GM12878 (cell line): ENCODE measurements at regions not wholly inside any gene's neighbourhood (a gene's known extent, or its start where the extent isn't known, plus 50 kb on each side); places are given as distances from the start of the nearest gene placed in this dataset.

ENCODE experiments used
- ATAC-seq: fragments of 200-7000 bp; cut with Tn5 transposase; 3 replicates; pipeline ENCODE4 v1.9.1; 2020; ENCODE audit warnings: mild to moderate bottlenecking, moderate library complexity
- BruUV-seq: library from RNA; stranded (reverse); fragments of 400-500 nt; replicated peaks from 2 replicates; lab custom pipeline; 2021; lab: Mats Ljungman, UMichigan
- CTCF ChIA-PET: fragments of 300-600 bp; sonication (Branson Sonifier 250); formaldehyde crosslinking; extraction: SDS; loops from one replicate; lab custom pipeline; 2021; ENCODE audit warnings: inconsistent platforms; lab: Yijun Ruan, JAX
- POLR2A ChIA-PET: fragments of 350-600 bp; formaldehyde crosslinking; extraction: SDS; loops from one replicate; lab custom pipeline; 2021; ENCODE audit warnings: inconsistent platforms; lab: Charles Lee
- RAD21 ChIA-PET: fragments of 300-600 bp; sonication (Branson Sonifier 250); formaldehyde crosslinking; loops from one replicate; lab custom pipeline; 2023; ENCODE audit warnings: antibody characterized with exemption; ENCODE audit not compliant: unreplicated experiment; lab: Charles Lee
- SMC1A ChIA-PET: fragments of 300-600 bp; sonication (Branson Sonifier 250); formaldehyde crosslinking; loops from one replicate; lab custom pipeline; 2023; ENCODE audit not compliant: unreplicated experiment, uncharacterized antibody; lab: Charles Lee
- DNase-seq: peaks from one replicate; pipeline ENCODE4 v3.0.0-alpha.2; 2011; ENCODE audit warnings: low read depth, low spot score
- FAIRE-seq: peaks from 3 replicates; lab custom pipeline; 2011; peaks lifted over from hg19 to GRCh38; lab: Jason Lieb, UNC
- H2AFZ ChIP-seq: 2 replicates; pipeline ENCODE4 v1.6.0; 2011; ENCODE audit warnings: low read depth, low read length, control low read depth; ENCODE audit not compliant: control insufficient read depth
- H3K27ac ChIP-seq: 2 replicates; pipeline ENCODE4 v1.5.1; 2011; ENCODE audit warnings: control low read depth; ENCODE audit not compliant: control insufficient read depth, insufficient read depth
- H3K27me3 ChIP-seq, 2 experiments: replicated peaks in 1 of 2; 2 replicates each; pipeline versions ENCODE4 v1.6.0 to v1.6.1; 2011; ENCODE audit warnings: low read length in 1 of 2; ENCODE audit not compliant: control insufficient read depth in 2 of 2, insufficient read depth in 2 of 2
- H3K36me3 ChIP-seq, 2 experiments: 2 replicates each; pipeline ENCODE4 v1.5.1; 2011; ENCODE audit warnings: low read length in 1 of 2; ENCODE audit not compliant: control insufficient read depth in 2 of 2, insufficient read depth in 2 of 2
- H3K4me1 ChIP-seq: 2 replicates; pipeline ENCODE4 v1.6.1; 2011; ENCODE audit warnings: mild to moderate bottlenecking, low read length, moderate library complexity, mixed read lengths; ENCODE audit not compliant: control insufficient read depth, insufficient read depth
- H3K4me2 ChIP-seq: 2 replicates; pipeline ENCODE4 v1.6.0; 2011; ENCODE audit warnings: control low read depth; ENCODE audit not compliant: control insufficient read depth, insufficient read depth
- H3K4me3 ChIP-seq: fragments of 200-600 bp; sonication (generic); 2 replicates; pipeline ENCODE4 v1.5.1; 2016
- H3K79me2 ChIP-seq: 2 replicates; pipeline ENCODE4 v1.6.0; 2011; ENCODE audit warnings: low read length; ENCODE audit not compliant: control insufficient read depth, insufficient read depth
- H3K9ac ChIP-seq: 2 replicates; pipeline ENCODE4 v1.8.0; 2011; ENCODE audit warnings: low read length, control low read depth, mixed read lengths; ENCODE audit not compliant: control insufficient read depth, insufficient read depth
- H3K9me3 ChIP-seq: replicated peaks from 3 replicates; pipeline ENCODE4 v1.5.1; 2011; ENCODE audit warnings: mild to moderate bottlenecking, low read length; ENCODE audit not compliant: control insufficient read depth, insufficient read depth
- H4K20me1 ChIP-seq: 2 replicates; pipeline ENCODE4 v1.6.0; 2011; ENCODE audit not compliant: control insufficient read depth, insufficient read depth
- CBX3 ChIP-seq: fragments of 200-600 bp; sonication (generic); IDR thresholded peaks from 2 replicates; pipeline ENCODE4 v1.6.1; 2016; ENCODE audit warnings: low read depth, borderline replicate concordance
- FOXM1 ChIP-seq: IDR thresholded peaks from 2 replicates; pipeline ENCODE4 v1.6.1; 2012; ENCODE audit warnings: low read depth, mild to moderate bottlenecking, inconsistent platforms, low read length, moderate library complexity
- MEF2B ChIP-seq: fragments of 450-650 bp; IDR thresholded peaks from 2 replicates; pipeline ENCODE4 v1.6.1; 2018; ENCODE audit warnings: mild to moderate bottlenecking, moderate library complexity; ENCODE audit not compliant: partially characterized antibody, poor library complexity, severe bottlenecking
- RUNX3 ChIP-seq: IDR thresholded peaks from 2 replicates; pipeline ENCODE4 v1.6.1; 2012; ENCODE audit warnings: low read length, inconsistent platforms
- TAF1 ChIP-seq: IDR thresholded peaks from 2 replicates; pipeline ENCODE4 v1.6.1; 2011; ENCODE audit warnings: mild to moderate bottlenecking, low read depth, low read length, borderline replicate concordance
- YY1 ChIP-seq: IDR thresholded peaks from 2 replicates; pipeline ENCODE4 v1.6.1; 2011; ENCODE audit warnings: low read depth, mild to moderate bottlenecking, low read length
- WGBS: methylation state at CpG from one replicate; pipeline ENCODE4 v1.1.6; 2016; ENCODE audit warnings: low lambda C conversion rate; ENCODE audit not compliant: insufficient replicate concordance, insufficient coverage; ENCODE audit errors: missing lambda C conversion rate; 5-methylcytosine and 5-hydroxymethylcytosine counted together
- in situ Hi-C: fragments of 300-500 bp; cut with MboI; formaldehyde crosslinking; loops from 9 replicates; pipeline ENCODE4 v1.14.3; 2018; ENCODE audit warnings: mixed read lengths
- intact Hi-C: fragments of 100-400 bp; cut with micrococcal nuclease; formaldehyde crosslinking; loops from one replicate; pipeline ENCODE4 v1.14.2; 2022; ENCODE audit not compliant: unreplicated experiment
- TF ChIP-seq, protein P1 (sequence below): fragments of 450-650 bp; IDR thresholded peaks from 2 replicates; pipeline ENCODE4 v1.6.1; 2017; ENCODE audit warnings: low read depth, mild to moderate bottlenecking, moderate library complexity
- TF ChIP-seq, protein P2 (sequence below): IDR thresholded peaks from 2 replicates; pipeline ENCODE4 v1.6.1; 2011; ENCODE audit warnings: borderline replicate concordance, low read depth, mild to moderate bottlenecking, moderate library complexity, mixed read lengths, low read length; ENCODE audit not compliant: insufficient read depth; ENCODE audit errors: extremely low read length

DNA sequence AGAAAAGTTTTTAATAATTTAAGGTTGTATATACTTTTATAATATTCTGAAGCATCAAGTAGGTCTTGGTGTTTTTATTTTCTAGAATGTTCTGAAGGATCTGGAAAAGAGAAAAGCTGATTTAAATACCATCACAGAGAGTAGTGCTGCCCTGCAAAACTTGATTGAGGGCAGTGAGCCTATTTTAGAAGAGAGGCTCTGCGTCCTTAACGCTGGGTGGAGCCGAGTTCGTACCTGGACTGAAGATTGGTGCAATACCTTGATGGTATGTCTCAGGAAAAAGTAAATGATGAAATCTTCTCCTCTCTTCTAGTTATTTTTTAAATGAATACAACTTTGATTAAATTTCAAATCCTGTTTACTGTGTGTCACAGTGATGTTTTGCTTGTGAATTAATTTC, 225.7 kb downstream of the UTRN start:
- no peak overlapping the region for H3K4me2 ChIP-seq
- no peak for DNase-seq
- intact Hi-C loops, result no loop called here
- TF ChIP-seq FOXM1 (no peak), CBX3 (no peak), MEF2B (no peak), RUNX3 (no peak), TAF1 (no peak), YY1 (no peak)
- TF ChIP-seq, protein P1, sequence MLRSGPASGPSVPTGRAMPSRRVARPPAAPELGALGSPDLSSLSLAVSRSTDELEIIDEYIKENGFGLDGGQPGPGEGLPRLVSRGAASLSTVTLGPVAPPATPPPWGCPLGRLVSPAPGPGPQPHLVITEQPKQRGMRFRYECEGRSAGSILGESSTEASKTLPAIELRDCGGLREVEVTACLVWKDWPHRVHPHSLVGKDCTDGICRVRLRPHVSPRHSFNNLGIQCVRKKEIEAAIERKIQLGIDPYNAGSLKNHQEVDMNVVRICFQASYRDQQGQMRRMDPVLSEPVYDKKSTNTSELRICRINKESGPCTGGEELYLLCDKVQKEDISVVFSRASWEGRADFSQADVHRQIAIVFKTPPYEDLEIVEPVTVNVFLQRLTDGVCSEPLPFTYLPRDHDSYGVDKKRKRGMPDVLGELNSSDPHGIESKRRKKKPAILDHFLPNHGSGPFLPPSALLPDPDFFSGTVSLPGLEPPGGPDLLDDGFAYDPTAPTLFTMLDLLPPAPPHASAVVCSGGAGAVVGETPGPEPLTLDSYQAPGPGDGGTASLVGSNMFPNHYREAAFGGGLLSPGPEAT, result no peak
- TF ChIP-seq, protein P2, sequence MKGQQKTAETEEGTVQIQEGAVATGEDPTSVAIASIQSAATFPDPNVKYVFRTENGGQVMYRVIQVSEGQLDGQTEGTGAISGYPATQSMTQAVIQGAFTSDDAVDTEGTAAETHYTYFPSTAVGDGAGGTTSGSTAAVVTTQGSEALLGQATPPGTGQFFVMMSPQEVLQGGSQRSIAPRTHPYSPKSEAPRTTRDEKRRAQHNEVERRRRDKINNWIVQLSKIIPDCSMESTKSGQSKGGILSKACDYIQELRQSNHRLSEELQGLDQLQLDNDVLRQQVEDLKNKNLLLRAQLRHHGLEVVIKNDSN, result no peak
- TF ChIP-seq, all 136 proteins: peak for 0
- ChIA-PET SMC1A (interaction anchor here (0.9 to 2.4 kb wide), 2 partner anchors 10 to 56 kb away, joined by 3 to 8 read pairs; no protein-coding TSS in a partner anchor), RAD21 (no interaction called here), CTCF (no interaction called here), POLR2A (no interaction called here)
- FAIRE-seq, result no peak
- no peak for ATAC-seq
- H3K9ac ChIP-seq, result no peak overlapping the region
- peaks cover 3 to 4% of the 10 kb centered on the region in 2 experiments; a peak in 3 of 4 replicates for H3K36me3 ChIP-seq
- no peaks in the 10 kb centered on the region for H3K4me1 ChIP-seq
- no peak overlapping the region for H3K27ac ChIP-seq
- H3K9me3 ChIP-seq, result no peaks in the 10 kb centered on the region; the same call in 2 of the 3 replicates
- no peaks in the 10 kb centered on the region for H3K79me2 ChIP-seq
- in situ Hi-C loops, result no loop called here
- no peak overlapping the region for H2AFZ ChIP-seq
- H4K20me1 ChIP-seq, result no peaks in the 10 kb centered on the region
- H3K4me3 ChIP-seq, result no peak overlapping the region
- H3K27me3 ChIP-seq, result no peaks in the 10 kb centered on the region
- 100% methylated on average over 4 of the region's 4 CpGs for WGBS
- BruUV-seq, result no TSS peak
